GM23248 (cell line): ENCODE measurements at regions not wholly inside any gene's neighbourhood (a gene's known extent, or its start where the extent isn't known, plus 50 kb on each side); places are given as distances from the start of the nearest gene placed in this dataset.
"Not testable (repeated sequence)": the region's sequence is repeated elsewhere in the genome, so short reads cannot be mapped to it uniquely, and the experiment has no call there.

Experiments used
- EZH2 ChIP-seq: fragments of 200-600 bp; sonication (generic); IDR thresholded peaks from 2 replicates; pipeline ENCODE4 v1.6.1; 2018; ENCODE audit warnings: antibody characterized with exemption, mild to moderate bottlenecking; ENCODE audit not compliant: insufficient read depth, poor library complexity, severe bottlenecking
- EZH2phosphoT487 ChIP-seq: fragments of 200-600 bp; sonication (generic); IDR thresholded peaks from 2 replicates; pipeline ENCODE4 v1.6.1; 2018; ENCODE audit warnings: antibody characterized with exemption, moderate library complexity, mild to moderate bottlenecking, low read depth; ENCODE audit not compliant: insufficient read depth

- not testable (repeated sequence) for TF ChIP-seq EZH2phosphoT487, EZH2
These were observed 129.2 kb downstream of the KBTBD2 start for GRCh38 chr7:32762206-32762924.
